ENCODE measurements at regions not wholly inside any gene's neighbourhood (a gene's known extent, or its start where the extent isn't known, plus 50 kb on each side); places are given as distances from the start of the nearest gene placed in this dataset.

GRCh38 chr7:68846811-68847325 is 751.4 kb upstream of the AUTS2 start:
- DNase-seq (ENCODE audit: low read depth in 2 of 2): no peak

GRCh38 chr7:68853254-68853653 is 745.0 kb upstream of the AUTS2 start:
- H3K27ac ChIP-seq (ENCODE audit: insufficient read depth, low read length): no peak overlapping the region
- no peak for DNase-seq (ENCODE audit: low read depth in 2 of 2)
- H3K79me2 ChIP-seq (ENCODE audit: control insufficient read depth, insufficient read depth, low read length): no peaks in the 10 kb centered on the region
- no peaks in the 10 kb centered on the region for H3K36me3 ChIP-seq (ENCODE audit: control insufficient read depth, insufficient read depth, low read length)
- TF ChIP-seq CTCF (conservative IDR thresholded peaks at IDR 0.05 in 1 of 2, IDR thresholded peaks at IDR 0.05 in 1 of 2; ENCODE audit: low read depth in 1 of 2, low read length in 2 of 2): no peak
- no peak for TF ChIP-seq EZH2 (IDR thresholded peaks at IDR 0.05; ENCODE audit: low read length, missing control alignments)
- H3K4me2 ChIP-seq (ENCODE audit: extremely low read depth, insufficient read depth, low read length): no peak overlapping the region
- H3K27me3 ChIP-seq (ENCODE audit: control insufficient read depth, insufficient read depth, low read length): no peaks in the 10 kb centered on the region
- H3K4me3 ChIP-seq (replicated peaks in 1 of 4; ENCODE audit: control extremely low read depth in 1 of 4, insufficient read depth in 1 of 4, low read depth in 3 of 4, low read length in 4 of 4): no peak overlapping the region
- no peak overlapping the region for H3K9ac ChIP-seq (ENCODE audit: insufficient read depth, low read length)
- no peaks in the 10 kb centered on the region for H4K20me1 ChIP-seq (ENCODE audit: control insufficient read depth, extremely low read depth, insufficient read depth, low read length)
- H2AFZ ChIP-seq (ENCODE audit: low read length): no peak overlapping the region
- no peaks in the 10 kb centered on the region for H3K9me3 ChIP-seq (ENCODE audit: control insufficient read depth, insufficient read depth, low read depth, low read length)
- H3K4me1 ChIP-seq (ENCODE audit: control insufficient read depth, extremely low read depth, insufficient read depth, low read length): no peaks in the 10 kb centered on the region

More at GRCh38 chr7:68846811-68847325, 751.4 kb upstream of the AUTS2 start:
- H3K9me3 ChIP-seq (ENCODE audit: control insufficient read depth, insufficient read depth, low read depth, low read length): no peaks in the 10 kb centered on the region
- H3K27ac ChIP-seq (ENCODE audit: insufficient read depth, low read length): no peak overlapping the region
- H4K20me1 ChIP-seq (ENCODE audit: control insufficient read depth, extremely low read depth, insufficient read depth, low read length): no peaks in the 10 kb centered on the region
- TF ChIP-seq EZH2 (IDR thresholded peaks at IDR 0.05; ENCODE audit: low read length, missing control alignments): no peak
- no peak overlapping the region for H3K9ac ChIP-seq (ENCODE audit: insufficient read depth, low read length)
- H3K27me3 ChIP-seq (ENCODE audit: control insufficient read depth, insufficient read depth, low read length): no peaks in the 10 kb centered on the region
- no peak overlapping the region for H3K4me2 ChIP-seq (ENCODE audit: extremely low read depth, insufficient read depth, low read length)
- no peaks in the 10 kb centered on the region for H3K36me3 ChIP-seq (ENCODE audit: control insufficient read depth, insufficient read depth, low read length)
- H3K4me1 ChIP-seq (ENCODE audit: control insufficient read depth, extremely low read depth, insufficient read depth, low read length): no peaks in the 10 kb centered on the region
- H3K4me3 ChIP-seq (replicated peaks in 1 of 4; ENCODE audit: control extremely low read depth in 1 of 4, insufficient read depth in 1 of 4, low read depth in 3 of 4, low read length in 4 of 4): no peak overlapping the region
- no peak overlapping the region for H2AFZ ChIP-seq (ENCODE audit: low read length)
- H3K79me2 ChIP-seq (ENCODE audit: control insufficient read depth, insufficient read depth, low read length): no peaks in the 10 kb centered on the region

- no peak overlapping the region for H3K9ac ChIP-seq (ENCODE audit: insufficient read depth, low read length)
- no peaks in the 10 kb centered on the region for H3K4me1 ChIP-seq (ENCODE audit: control insufficient read depth, extremely low read depth, insufficient read depth, low read length)
- no peak overlapping the region for H3K4me3 ChIP-seq (replicated peaks in 1 of 4; ENCODE audit: control extremely low read depth in 1 of 4, insufficient read depth in 1 of 4, low read depth in 3 of 4, low read length in 4 of 4)
- H2AFZ ChIP-seq (ENCODE audit: low read length): no peak overlapping the region
- H3K27ac ChIP-seq (ENCODE audit: insufficient read depth, low read length): no peak overlapping the region
- no peaks in the 10 kb centered on the region for H3K27me3 ChIP-seq (ENCODE audit: control insufficient read depth, insufficient read depth, low read length)
- no peaks in the 10 kb centered on the region for H3K36me3 ChIP-seq (ENCODE audit: control insufficient read depth, insufficient read depth, low read length)
- no peak for TF ChIP-seq EZH2 (IDR thresholded peaks at IDR 0.05; ENCODE audit: low read length, missing control alignments)
- no peak for TF ChIP-seq CTCF (conservative IDR thresholded peaks at IDR 0.05 in 1 of 2, IDR thresholded peaks at IDR 0.05 in 1 of 2; ENCODE audit: low read depth in 1 of 2, low read length in 2 of 2)
- no peaks in the 10 kb centered on the region for H4K20me1 ChIP-seq (ENCODE audit: control insufficient read depth, extremely low read depth, insufficient read depth, low read length)
- H3K79me2 ChIP-seq (ENCODE audit: control insufficient read depth, insufficient read depth, low read length): no peaks in the 10 kb centered on the region
- no peak overlapping the region for H3K4me2 ChIP-seq (ENCODE audit: extremely low read depth, insufficient read depth, low read length)
- no peaks in the 10 kb centered on the region for H3K9me3 ChIP-seq (ENCODE audit: control insufficient read depth, insufficient read depth, low read depth, low read length)
- DNase-seq (ENCODE audit: low read depth in 2 of 2): no peak
These were observed 740.7 kb upstream of the AUTS2 start for GRCh38 chr7:68857571-68857970.

All from fibroblast of lung (primary cell).